Ramos (cell line): ENCODE measurements at regions not wholly inside any gene's neighbourhood (a gene's known extent, or its start where the extent isn't known, plus 50 kb on each side); places are given as distances from the start of the nearest gene placed in this dataset.
"Not testable (repeated sequence)": the region's sequence is repeated elsewhere in the genome, so short reads cannot be mapped to it uniquely, and the experiment has no call there.

ENCODE experiments used
- in situ Hi-C: fragments of 300-500 bp; cut with MboI; formaldehyde crosslinking; loops from one replicate; pipeline ENCODE4 v1.14.3; 2022; ENCODE audit warnings: low sequenced_read_pairs; ENCODE audit not compliant: unreplicated experiment

DNA sequence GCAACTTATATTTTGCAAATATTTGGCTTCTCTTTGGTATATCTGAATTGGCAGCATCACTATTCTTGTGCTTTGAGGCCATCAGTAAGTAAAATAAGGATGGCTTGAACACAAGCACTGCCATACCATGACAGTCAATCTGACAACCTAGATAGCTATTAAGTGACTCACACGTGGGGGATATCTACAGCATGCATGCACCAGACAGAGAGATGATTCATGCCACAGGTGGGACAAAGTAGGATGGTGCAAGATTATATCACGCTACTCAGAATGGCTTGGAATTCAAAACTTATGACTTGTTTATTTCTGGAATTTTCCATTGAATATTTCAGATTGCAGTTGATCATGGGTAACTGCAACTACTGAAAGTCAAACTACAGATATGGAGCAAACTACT lies 675.6 kb upstream of the MDGA2 start:
- in situ Hi-C loops: no loop called here

DNA sequence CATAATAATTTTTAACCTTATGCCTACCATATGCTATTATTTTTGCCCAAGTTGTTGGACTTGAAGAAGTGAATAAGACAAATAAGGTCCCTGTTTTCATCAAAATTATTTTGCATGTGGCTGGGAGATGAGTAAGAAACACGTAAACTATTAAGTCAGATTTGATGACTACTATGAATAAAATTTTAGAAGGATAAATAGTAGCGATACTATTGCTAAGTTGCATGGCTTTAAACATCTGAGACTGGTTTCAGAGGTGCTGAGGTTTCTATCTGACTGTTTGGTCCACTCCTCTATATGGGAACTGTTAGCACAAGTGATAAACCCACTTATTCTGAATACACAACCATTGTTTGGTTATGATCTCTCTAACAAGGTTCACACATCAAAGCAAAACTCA lies 674.3 kb upstream of the MDGA2 start:
- in situ Hi-C loops: no loop called here

DNA sequence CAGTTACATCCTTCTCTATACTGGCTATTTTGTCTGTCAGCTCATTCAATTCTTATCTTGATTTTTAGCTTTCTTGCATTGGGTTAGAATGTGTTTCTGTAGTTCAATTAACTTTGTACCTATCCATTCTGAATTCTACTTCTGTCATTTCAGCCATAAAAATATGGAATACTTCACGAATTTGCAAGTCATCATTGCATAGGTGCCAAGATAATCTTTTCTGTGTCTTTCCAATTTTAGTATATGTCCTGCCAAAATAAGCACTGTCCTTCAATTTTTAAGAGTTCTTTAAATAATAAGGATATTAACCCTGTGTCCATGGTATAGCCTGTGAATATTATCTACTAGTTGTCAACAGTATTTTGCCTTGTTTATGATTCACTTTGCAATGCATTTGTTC lies 665.7 kb upstream of the MDGA2 start:
- in situ Hi-C loops: no loop called here

DNA sequence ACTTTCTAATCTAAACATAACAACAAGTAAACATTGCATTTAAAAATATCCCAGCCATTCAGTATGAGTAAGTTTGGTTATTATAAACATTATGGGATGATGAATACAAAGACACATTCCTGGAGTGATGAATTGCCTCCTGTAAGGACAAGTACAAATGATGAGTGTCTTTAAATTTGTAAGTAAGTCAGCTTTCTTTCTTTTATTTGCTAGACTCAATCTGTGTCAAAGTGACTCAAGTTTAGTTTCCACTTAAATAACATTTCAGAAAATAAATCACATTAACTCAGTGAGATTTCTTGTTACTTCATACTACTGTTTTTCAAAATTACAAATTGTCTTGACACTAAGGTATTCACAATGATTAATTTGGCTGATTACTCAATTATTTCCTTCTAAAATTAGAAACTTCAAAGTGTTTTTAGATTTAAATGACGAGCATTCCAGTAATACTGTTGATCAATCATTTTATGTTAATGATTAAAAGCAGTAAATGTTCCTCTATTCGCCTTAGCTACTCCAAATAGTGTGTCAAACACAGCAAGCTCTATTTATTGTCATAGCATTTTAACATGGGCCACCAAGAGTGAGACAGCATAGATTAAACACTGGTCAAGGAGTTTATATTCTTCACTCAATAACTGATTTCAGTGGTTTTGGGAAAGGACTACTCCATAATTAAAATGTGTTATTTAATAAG lies 658.0 kb upstream of the MDGA2 start:
- in situ Hi-C loops: no loop called here

DNA sequence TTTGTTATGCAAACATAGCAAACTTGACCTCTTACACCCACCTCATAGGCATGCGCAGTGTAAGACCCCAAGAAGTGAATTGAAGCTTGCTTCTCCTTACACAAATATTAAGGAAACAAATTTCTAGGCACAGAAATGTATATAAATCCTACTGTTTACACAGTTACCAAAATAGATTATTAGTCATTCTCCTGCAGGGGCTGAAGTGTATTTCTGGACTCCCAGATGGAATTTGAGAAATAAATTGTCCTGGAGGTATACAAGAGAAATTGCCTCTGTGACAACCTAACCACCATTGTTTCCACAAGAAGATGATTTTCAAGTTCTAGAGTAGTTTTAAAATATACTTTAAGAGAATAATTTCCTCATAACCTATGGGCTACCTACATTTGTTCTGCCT lies 656.0 kb upstream of the MDGA2 start:
- in situ Hi-C loops: no loop called here

DNA sequence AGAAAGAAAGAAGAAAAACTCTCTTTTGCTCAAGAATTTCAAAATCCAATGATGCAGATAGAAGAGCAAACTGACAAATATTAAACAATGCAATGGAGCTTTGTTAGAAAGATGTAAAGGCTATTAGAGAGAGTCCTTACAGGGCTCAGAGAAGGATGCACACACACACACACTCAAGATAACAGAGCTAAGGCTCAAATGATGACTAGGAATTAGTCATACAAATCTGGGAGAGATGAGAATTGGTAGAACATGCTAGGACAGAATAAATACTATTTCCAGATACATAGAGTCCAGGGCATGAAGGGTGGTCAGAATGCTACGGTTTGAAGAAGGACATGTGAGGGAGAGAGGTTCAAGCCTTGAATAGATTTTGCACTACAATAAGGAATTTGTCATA lies 650.1 kb upstream of the MDGA2 start:
- in situ Hi-C loops: no loop called here

DNA sequence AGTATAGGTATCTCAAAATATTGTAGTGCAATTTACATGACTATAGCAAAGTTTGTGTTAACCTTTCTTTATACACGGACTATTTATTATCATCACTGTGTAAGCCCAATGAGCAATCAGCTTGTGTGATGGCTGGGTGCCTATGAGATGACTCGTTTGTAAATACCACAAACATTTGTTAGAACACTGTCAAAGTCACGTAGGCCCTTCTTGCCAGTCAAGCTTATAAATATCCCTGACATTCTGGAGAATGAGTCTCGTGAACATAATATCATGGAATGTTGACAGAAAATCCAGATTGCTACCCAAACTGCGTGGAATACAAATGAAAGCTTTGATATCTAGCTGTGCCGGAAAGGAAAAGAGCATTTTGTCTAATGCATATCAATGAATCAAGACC lies 648.3 kb upstream of the MDGA2 start:
- in situ Hi-C loops: no loop called here

DNA sequence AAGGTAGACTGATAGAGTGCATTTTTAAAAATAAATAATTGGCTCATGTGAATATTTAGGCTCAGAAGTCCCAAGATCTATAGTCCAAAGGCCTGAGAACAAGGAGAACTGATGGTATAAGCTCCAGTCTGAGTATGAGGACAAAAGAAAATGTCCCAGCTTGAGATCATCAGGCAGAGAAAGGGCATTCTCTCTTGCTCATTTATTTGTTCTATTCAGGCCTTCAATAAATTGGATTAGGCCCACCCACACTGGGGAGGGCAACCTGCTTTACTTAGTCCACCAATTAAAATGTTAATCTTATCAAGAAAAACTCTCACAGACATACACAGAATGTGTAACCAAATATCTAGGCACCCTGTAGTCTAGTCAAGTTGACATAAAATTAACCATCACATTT lies 644.4 kb upstream of the MDGA2 start:
- in situ Hi-C loops: no loop called here

DNA sequence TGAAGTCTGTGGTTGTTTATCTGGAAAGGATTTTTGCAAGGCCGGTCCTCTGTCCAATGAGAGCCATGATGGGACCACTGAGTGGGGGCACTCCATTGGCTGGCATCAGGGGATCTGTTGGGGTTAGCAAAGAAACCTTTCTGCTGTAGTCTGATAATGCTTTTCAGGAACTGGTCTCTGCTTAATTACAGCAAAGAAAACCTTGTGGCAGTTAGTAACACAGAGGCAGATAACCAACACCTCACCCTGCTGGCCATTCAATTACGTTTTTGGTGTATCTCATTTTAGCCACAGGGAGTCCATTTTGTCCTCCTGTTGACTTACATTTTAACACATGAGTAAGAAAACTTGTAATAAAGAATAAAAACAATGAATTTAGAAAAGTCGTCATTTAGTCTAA lies 629.3 kb upstream of the MDGA2 start:
- in situ Hi-C loops: no loop called here

DNA sequence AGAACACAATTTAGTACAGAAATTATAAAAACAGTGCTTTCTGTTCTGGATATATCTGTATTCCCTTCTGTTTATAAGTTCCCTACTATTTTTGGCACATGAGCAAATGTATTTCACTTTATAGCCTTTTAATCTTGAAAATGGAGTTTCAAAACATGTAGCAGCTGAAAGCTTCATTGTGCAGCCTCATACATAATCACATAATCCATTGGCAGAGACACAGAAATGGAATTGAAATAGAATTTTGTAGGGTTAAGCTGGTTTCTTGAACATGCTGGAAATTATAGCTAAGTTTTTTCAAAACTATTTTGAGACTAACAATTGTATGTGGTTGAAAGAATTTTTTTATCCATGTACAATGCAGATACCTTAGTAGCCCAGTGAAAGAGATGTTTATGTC lies 614.3 kb upstream of the MDGA2 start:
- in situ Hi-C loops: no loop called here

DNA sequence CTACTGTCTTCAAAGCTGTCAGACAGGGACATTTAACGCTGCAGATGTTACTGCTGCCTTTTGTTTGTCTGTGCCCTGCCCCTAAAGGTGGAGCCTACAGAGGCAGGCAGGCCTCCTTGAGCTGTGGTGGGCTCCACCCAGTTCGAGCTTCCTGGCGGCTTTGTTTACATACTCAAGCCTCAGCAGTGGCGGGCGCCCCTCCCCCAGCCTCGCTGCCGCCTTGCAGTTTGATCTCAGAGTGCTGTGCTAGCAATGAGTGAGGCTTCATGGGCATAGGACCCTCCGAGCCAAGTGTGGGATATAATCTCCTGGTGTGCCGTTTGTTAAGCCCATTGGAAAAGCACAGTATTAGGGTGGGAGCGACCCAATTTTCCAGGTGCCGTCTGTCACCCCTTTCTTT lies 609.8 kb upstream of the MDGA2 start:
- in situ Hi-C loops: not testable (repeated sequence)

DNA sequence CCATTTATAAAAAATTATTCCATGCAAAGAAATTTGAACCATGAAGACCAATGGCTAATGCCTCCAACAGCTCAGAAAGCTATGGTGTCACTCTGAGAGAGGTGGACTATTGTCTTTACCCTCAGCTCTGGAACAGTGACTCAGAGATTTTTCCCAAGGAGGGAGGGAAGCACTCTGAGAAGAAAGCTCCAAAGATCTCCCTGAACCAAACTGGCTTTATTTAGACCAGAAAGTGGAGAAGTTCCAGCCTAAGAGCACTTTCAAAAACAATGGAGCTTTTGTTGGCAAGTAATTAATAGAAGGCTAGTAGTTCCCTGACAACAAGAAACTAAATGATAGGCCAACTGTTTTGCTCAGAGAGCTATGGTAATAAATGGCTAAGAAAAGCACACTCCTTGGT lies 599.9 kb upstream of the MDGA2 start:
- in situ Hi-C loops: no loop called here

DNA sequence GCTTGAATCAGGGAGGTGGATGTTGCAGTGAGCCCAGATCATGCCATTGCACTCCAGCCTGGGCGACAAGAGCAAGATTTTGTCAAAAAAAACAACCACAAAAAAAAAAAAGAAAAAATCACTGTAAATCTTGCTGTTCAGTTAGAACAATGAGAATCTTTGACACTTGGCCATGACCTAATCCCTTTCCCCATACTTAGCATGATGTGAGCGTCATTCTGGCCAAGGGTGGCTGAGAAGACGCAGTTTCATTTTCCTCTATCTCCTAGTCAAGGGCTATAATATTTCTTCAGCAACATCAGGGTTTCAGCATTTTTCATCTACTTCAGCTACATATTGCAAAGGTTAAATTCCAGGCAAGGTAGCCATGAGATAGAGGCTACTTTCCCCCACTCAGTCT lies 599.4 kb upstream of the MDGA2 start:
- in situ Hi-C loops: no loop called here

DNA sequence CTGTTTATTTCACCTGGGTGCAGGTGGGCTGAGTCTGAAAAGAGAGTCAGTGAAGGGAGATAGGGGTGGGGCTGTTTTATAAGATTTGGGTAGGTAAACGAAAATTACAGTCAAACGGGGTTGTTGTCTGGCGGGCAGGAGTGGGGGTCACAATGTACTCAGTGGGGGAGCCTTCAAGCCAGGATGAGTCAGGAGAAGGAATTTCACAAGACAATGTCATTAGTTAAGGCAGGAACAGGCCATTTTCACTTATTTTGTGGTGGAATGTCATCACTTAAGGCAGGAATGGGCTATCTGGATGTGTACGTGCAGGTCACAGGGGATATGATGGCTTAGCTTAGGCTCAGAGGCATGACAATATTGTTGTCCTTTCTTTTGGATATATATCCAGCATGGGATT lies 592.5 kb upstream of the MDGA2 start:
- in situ Hi-C loops: not testable (repeated sequence)

DNA sequence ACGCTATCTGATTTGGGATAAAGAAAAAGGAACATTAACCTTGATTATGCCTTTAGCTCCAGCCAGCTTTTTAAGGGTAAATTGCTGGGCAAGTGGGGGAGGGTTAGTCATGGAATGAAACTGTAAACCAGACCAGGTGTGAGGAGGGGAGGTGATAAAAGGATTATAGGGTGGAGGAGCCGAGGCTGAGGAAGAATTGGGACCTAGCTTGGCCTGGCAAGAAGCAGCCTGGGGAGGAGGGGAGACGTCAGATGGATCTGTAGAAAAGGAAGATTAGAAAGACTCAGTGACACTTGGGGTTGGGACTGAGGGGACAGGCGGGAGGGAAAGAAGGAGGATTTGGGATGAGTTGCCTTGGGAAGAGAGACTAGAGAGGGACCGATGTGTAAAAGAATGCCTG lies 590.8 kb upstream of the MDGA2 start:
- in situ Hi-C loops: not testable (repeated sequence)

DNA sequence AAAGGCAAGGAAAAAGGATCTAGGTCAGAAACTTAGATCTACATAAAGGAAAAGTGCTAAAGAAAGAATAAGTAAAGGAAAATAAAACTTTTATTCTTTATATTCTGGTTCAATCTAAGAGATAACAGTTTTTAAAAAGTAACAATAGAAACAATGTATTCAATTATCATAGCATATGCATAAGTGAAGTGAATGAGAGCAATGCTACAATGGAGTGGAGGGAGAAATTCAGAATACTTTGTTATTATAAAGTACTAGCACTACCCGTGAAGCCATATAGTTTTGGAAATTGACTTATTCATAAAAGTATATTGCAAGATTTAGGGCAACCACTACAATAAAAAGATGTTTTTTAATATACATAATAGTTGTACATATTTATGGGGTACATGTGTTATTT lies 586.0 kb upstream of the MDGA2 start:
- in situ Hi-C loops: no loop called here

DNA sequence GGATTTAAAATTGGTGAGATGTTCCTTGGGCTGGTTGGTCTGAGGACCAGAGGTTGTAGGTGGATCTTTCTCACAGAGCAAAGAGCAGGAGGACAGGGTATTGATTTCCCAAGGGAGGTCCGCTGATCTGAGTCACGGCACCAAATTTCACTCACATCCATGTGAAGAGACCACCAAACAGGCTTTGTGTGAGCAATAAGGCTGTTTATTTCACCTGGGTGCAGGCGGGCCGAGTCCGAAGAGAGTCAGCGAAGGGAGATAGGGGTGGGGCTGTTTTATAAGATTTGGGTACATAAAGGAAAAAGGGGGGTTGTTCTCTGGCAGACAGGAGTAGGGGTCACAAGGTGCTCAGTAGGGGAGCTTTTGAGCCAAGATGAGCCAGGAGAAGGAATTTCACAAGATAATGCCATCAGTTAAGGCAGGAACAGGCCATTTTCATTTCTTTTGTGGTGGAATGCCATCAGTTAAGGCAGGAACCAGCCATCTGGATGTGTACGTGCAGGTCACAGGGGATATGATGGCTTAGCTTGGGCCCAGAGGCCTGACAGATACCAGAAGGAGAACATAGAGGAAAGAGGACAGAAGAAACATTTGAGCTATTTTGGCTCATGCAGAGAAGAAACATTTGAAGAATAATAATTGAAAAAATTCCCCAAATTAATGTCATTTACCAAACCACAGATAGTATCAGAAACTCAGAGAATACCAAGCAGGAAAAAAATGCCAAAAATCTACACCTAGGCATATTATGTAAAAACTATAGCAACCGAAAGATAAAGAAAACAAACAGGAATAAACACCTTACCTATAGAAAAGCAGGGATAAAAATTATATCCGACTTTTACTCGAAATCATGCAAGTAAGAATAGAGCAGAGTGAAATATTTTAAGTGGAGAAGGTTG lies 585.2 kb upstream of the MDGA2 start:
- in situ Hi-C loops: not testable (repeated sequence)

DNA sequence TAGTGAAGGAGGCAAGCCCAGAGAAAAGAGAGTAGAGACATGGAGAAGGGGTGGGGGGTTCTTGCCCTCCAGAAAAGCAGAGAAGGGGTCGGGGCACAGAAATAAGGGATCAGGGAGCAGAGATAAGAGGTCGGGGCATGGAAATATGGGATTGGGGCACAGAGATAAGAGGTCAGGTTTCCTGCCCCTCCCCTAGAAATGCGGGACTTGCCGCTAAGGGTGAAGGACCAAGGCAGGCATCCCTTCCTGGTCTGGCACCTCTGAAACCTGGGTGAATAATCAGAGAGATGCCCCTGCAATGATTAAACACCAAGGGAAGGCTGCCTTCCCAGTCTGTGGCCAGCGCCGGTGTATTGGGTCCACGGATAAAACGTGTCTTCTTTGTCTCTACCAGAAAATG lies 584.5 kb upstream of the MDGA2 start:
- in situ Hi-C loops: not testable (repeated sequence)

DNA sequence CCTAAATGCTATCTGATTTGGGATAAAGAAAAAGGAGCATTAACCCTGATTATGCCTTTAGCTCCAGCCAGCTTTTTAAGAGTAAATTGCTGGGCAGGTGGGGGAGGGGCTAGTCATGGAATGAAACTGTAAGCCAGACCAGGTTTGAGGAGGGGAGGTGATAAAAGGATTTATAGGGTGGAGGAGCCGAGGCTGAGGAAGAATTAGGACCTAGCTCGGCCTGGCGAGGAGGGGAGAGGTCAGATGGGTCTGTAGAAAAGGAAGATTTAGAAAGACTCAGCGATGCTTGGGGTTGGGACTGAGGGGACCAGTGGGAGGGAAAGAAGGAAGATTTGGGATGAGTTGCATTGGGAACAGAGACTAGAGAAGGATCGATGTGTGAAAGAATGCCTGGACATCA lies 583.8 kb upstream of the MDGA2 start:
- in situ Hi-C loops: not testable (repeated sequence)

DNA sequence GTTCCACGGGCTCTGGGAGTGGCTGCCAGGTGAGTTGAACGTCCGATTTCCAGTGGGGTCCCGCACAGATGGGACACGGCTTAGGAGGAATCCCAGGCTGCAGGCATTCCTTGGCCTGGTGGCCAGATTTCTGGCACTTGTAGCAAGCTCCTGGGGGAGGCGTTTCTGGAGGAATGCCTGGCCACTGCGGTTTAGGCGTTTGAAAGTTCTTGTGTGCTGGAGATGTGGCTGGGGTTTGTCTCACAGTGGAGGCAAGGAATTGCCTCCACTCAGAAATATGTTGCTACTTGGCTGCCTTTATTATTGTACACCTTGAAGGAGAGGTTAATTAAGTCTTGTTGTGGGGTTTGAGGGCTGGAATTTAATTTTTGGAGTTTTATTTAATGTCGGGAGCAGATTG lies 583.3 kb upstream of the MDGA2 start:
- in situ Hi-C loops: not testable (repeated sequence)

DNA sequence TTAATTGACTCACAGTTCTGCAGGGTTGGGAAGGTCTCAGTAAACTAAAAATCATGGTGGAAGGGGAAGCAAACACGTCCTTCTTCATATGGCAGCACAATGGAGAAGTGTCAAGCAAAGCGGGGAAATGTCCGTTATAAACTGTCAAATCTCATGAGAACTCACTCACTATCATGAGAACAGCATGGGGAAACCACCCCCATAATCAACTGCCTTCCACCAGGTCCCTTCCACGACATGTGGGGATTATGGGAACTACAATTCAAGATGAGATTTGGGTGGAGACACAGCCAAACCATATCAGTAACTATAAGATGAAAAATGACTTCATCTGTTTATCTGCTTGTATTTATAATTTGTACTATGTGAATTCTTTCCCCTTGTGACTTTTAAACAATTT lies 577.6 kb upstream of the MDGA2 start:
- in situ Hi-C loops: no loop called here

DNA sequence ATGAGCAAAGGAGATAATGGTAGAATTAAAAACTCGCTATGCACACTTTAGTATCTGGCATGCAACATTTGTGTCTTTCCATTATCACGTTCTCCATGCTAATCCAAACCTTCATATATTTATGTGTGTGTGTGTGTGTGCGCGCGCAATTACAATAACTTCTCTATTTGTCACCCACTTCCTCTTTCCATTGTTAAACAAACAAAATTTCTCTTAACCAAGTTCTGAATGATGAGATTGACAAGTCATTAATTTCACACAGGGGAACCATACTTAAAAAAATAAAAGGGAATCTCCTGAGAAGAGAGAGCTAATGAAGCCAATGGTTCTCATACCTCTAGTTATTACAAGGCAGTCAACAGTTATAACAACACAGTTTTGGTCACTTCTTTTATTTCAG lies 575.9 kb upstream of the MDGA2 start:
- in situ Hi-C loops: no loop called here
